ENCODE measurements at regions not wholly inside any gene's neighbourhood (a gene's known extent, or its start where the extent isn't known, plus 50 kb on each side); places are given as distances from the start of the nearest gene placed in this dataset.
A peak's percentile ranks its signal among the peaks of the same experiment; 100 is the strongest.

DNA sequence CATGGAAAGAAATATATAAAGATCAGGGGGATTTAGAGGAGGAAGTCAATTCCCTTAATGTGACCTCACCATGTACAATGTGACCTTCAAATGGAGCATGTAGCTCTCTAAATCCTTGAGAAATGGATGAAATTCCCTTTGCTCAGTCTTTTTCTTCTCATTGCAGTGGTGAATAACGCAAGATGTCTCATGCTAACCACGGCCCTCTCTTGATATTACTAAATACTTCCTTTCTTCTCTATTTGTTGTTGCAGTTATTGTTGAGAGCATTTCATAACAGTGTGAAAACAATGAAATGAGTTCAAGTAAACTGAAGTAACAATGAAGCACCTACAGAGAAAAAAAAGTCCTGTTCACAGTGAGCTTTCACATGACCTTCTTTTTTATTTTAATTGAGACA is 55.6 kb downstream of the ZNF281 start:
- no peak for DNase-seq

GRCh38 chr1:200353232-200353631 is 56.6 kb downstream of the ZNF281 start:
- DNase-seq = no peak

DNA sequence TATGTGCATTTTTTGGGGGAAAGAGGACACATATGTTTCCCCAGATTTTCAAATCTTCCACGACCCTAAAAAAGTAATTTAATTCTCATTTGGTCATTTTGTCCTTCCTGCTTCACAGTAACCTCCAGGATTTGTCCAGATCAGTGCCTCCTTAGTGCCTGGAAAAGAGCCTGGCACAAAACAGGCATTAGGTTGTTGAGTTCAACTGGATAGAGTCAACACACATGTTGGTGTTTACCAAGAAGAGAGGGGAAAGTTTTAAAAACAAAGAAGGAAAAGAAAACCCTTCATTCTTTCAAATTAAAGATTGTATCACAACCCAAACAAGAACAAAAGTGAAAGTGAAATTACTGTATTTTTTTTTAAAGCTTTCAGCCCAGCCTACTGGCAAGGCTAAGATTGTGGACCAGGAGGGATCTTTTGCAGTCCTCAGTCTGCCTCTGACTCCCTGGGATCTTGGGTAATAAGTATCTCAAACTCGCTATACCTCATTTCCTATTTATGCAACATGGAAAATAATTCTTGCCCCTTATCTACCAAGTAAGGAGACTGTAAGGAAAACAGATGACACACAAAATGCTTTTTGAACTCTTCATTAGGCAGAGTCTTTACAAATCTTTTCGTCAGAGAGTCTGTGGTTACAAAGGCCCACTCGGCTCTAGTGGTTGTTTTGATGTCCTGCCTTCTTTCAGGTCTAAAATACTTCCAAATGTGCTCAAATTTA is 57.8 kb downstream of the ZNF281 start:
- DNase-seq = peak; percentile 32

DNA sequence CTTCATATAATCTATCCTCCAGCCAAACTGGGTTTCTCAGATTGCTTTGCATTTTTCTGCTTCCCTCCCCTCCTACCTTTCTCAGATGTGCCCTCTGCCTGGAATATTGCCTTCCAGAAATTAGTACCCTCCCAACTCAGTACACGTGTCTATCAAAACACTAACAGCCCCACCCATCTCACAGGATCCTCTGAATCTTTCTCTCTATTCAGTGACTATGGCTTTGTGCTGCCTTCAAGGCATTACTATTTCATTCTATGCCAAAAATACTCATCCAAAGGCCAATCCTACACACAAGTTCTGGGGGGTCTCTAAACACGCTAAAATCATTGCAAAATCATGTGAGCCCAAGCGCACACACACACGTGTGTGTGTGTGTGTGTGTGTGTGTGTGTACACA is 58.4 kb downstream of the ZNF281 start:
- no peak for DNase-seq

DNA sequence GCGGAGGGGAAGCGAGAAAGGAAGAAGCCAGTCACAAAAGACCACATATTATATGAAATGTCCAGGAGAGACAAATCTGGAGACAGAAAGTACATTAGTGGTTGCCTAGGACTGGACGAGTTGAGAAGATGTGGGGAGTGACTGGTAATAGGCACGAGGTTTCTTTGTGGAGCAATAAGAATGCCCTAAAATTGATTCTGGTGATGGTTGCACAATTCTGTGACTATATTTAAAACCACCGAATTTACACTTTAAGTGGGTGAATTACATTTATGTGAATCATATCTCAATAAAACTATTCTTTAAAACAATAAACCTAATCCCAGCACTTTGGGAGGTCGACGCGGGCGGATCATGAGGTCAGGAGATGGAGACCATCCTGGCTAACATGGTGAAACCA is 63.1 kb downstream of the ZNF281 start:
- no peak for DNase-seq

- no peak for DNase-seq
Observed at GRCh38 chr1:200345520-200345919, 64.3 kb downstream of the ZNF281 start.

DNA sequence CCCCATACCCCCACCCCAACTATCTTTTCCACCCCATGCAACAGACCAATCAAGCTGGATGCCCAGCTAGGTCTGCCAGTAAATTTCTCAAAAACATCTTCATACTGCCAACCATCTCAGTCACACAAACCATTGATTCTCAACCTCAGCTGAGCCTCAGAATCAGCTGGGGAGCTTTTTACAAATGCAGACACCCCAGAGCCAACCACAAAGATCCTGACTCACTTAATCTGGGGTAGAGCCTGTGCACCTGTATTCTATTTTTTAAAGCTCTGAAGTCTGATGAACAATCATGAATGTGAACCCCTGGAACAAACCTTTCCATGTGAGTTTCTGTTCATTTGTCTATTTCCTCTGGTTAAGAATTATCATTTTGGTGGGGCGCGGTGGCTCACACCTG is 66.0 kb downstream of the ZNF281 start:
- no peak for DNase-seq

DNA sequence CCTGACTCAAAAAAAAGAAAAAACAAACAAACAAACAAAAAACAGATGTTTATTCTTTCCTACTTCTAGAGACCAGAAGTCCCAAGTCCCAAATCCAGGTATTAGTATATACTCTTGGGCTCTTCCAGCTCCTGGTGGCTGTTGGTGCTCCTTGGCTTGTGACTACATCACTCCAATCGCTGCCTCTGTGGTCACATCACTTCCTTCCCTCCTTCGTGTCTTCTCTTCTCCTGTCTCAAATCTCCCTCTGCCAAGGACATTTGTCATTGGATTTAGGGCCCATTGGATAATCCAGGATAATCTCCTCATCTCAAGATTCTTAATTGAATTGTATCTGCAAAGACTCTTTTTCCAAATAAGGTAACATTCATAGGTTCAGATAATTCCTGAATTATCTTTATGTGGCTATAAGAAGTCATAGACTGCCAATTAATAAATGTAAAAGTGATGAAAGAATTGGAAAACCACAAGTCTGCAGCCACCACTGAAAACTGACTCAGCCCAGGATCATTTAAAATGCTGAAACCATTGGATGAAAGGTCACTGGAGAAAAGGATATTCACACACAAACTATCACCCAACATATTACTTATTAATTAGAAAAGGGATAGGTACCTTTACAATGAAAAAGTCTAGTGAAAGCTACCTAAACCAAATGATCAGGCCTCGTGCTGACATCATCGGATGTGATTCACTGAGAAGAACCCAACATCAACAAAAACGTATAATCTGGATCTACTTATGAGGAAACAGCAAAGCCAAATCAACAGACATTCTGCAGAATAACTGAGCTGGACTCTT is 67.1 kb downstream of the ZNF281 start:
- no peak for DNase-seq

- no peak for DNase-seq
Observed at GRCh38 chr1:200338451-200338850, 71.4 kb downstream of the ZNF281 start.

GRCh38 chr1:200337831-200338230 is 72.0 kb downstream of the ZNF281 start:
- DNase-seq = no peak

GRCh38 chr1:200337410-200337809 is 72.4 kb downstream of the ZNF281 start:
- DNase-seq = no peak

GRCh38 chr1:200336901-200337391 is 72.9 kb downstream of the ZNF281 start:
- DNase-seq = no peak

DNA sequence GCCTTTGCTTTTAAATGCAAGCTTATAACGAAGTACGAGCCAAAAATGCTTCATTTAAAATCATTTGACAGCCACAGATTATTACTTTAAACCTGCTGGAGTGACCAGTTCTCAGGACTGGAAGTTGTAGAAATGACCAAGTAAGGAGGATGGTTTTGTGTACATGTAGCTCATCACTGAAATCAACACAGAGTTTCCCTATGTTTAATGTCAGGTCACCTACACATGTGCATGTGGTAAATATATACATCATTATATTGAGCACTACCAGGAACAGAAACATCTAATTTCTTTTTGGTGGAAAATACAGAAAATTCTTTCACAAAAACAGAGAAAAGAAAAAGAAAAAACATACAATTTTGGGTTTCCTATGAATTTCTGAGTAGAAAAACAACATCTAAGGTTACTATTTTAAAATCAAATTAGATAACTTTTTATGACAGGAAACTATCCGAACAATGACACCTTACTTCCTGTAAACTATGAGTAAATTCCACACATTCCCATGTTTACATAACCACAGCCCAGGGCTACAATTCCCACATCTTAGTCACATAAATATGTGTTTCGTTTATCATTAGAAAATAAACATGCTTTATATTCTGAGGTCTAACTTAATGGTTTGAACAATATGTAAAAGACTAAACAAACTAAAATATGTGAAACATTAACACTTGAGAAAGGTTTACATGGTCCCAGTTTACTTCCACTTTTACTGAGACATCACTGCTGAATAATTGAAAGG is 73.6 kb downstream of the ZNF281 start:
- no peak for DNase-seq

DNA sequence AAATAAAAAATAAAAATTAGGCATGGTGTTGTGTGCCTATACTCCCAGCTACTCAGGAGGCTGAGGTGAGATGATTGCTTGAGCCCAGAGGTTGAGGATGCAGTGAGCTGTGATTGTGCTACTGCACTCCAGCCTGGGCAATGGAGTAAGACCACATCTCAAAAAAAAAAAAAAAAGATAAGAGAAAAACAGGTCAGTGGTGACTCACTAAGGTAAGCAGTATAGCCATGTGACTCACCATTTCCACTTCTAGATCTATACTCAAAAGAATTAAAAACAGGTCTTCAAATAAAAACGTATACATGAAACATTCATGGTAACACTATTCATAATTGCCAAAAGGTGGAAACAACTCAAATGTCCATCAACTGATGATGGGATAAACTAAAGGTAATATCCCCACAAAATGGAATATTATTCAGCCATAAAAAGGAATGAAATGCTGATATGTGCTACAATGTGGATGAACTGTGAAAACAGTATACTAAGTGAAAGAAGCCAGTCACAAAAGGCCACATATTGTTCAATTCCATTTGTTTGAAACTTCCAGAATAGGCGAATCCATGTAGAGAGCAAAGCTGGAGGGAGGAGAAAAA is 75.1 kb downstream of the ZNF281 start:
- no peak for DNase-seq

DNA sequence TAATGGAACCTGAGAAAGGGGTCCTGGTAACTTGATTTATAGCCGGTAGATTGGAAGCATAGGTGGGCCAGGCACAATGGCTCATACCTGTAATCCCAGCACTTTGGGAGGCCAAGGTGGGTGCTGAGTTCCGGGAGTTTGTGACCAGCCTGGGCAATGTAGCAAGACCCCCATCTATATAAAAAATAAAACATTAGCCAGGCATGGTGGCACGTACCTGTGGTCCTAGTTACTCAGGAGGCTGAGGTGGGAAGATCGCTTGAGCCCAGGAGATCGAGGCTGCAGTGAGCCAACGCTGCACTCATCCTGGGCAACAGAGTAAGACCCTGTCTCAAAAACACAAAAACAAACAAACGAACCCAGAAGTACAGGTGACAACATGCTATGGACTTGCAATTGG is 76.5 kb downstream of the ZNF281 start:
- DNase-seq = no peak

GRCh38 chr1:200332716-200333115 is 77.1 kb downstream of the ZNF281 start:
- DNase-seq = no peak

GRCh38 chr1:200330741-200331428 is 79.0 kb downstream of the ZNF281 start:
- no peak for DNase-seq

- DNase-seq = no peak
Observed at GRCh38 chr1:200329208-200329882, 80.5 kb downstream of the ZNF281 start.

DNA sequence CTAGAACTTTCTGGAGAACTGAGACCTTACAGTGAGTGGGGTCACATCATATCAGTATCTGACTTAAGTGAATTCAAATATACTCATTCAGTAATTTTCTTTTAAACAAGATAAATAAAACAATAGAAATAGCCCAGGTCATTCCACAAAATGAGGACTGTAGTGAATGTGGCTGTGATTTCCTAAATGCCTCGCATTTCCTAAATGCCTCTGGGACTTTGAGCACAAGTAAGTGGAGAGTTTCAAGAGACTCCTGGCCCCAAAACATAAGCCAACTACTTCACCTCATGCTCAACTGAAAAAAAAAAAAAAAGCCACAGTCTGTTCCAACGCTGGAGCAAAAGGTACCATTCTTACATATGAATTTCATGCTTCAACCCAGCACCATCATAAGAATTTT is 81.5 kb downstream of the ZNF281 start:
- DNase-seq = no peak

DNA sequence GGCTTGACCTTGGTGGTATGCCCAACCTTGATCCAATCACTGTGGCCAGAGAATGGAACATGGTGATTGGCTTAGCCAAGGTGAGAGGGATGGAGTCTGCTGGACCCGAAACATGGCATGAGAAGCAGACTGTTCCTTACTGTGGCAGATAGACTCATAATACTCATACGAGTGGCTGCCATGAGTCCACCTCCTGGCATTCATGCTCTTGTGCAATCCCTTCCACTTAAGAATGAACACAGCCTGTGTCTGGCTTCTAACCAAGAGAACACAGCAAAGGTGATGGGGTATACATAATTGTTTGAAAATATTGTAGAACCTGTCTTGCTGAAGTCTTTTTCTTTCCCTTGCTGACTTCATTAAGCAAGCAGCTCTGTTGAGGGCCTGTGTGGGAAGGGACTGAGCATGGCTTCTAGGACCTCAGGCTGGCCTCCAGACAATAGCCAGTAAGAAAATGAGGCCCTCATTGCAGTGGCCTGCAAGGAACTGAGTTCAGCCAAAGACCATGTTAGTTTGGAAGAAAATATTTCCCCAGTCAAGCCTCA is 85.9 kb downstream of the ZNF281 start:
- no peak for DNase-seq

DNA sequence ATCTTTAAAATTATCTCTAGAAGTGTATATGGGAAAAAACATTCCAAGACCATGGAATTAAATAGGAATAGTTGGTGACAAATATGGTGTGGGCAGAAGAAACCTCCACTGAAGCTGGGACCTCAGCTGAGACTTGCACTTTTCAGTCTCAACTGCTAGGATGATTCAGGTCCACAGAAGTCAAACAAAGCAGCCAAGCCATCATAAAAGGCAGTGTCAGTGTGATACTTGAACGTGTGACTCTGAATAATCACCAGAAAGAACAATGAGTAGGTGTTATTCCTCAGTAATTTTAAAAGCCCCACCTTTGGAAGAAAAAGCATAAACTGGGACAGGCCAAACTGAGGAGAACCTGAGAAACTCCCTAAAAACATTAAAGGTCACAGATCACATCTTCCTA is 90.7 kb downstream of the ZNF281 start:
- DNase-seq = no peak

GRCh38 chr1:200317236-200317635 is 92.6 kb downstream of the ZNF281 start:
- no peak for DNase-seq

All from central memory CD4-positive, alpha-beta T cell (primary cell).